Hepatocyte (in vitro differentiated cells): ENCODE measurements at regions not wholly inside any gene's neighbourhood (a gene's known extent, or its start where the extent isn't known, plus 50 kb on each side); places are given as distances from the start of the nearest gene placed in this dataset.

Source experiments
- EZH2phosphoT487 ChIP-seq: fragments of 200-600 bp; sonication (generic); IDR thresholded peaks from one replicate; pipeline ENCODE4 v1.6.1; 2018; ENCODE audit warnings: antibody characterized with exemption, mild to moderate bottlenecking, low read depth, moderate library complexity; ENCODE audit not compliant: unreplicated experiment, severe bottlenecking
- TF ChIP-seq, protein P1 (sequence below): fragments of 200-600 bp; sonication (generic); IDR thresholded peaks from 2 replicates; pipeline ENCODE4 v1.5.1; 2016; ENCODE audit warnings: antibody characterized with exemption, mild to moderate bottlenecking; ENCODE audit not compliant: poor library complexity

GRCh38 chr5:125712397-125712796, 710.8 kb upstream of the GRAMD2B start:
- TF ChIP-seq, protein P1, sequence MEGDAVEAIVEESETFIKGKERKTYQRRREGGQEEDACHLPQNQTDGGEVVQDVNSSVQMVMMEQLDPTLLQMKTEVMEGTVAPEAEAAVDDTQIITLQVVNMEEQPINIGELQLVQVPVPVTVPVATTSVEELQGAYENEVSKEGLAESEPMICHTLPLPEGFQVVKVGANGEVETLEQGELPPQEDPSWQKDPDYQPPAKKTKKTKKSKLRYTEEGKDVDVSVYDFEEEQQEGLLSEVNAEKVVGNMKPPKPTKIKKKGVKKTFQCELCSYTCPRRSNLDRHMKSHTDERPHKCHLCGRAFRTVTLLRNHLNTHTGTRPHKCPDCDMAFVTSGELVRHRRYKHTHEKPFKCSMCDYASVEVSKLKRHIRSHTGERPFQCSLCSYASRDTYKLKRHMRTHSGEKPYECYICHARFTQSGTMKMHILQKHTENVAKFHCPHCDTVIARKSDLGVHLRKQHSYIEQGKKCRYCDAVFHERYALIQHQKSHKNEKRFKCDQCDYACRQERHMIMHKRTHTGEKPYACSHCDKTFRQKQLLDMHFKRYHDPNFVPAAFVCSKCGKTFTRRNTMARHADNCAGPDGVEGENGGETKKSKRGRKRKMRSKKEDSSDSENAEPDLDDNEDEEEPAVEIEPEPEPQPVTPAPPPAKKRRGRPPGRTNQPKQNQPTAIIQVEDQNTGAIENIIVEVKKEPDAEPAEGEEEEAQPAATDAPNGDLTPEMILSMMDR = no peak
- TF ChIP-seq EZH2phosphoT487 = no peak
